Fibroblast of lung (primary cell): ENCODE measurements at regions not wholly inside any gene's neighbourhood (a gene's known extent, or its start where the extent isn't known, plus 50 kb on each side); places are given as distances from the start of the nearest gene placed in this dataset.

Source experiments
- EZH2 ChIP-seq: IDR thresholded peaks from 2 replicates; pipeline ENCODE4 v1.5.1; 2012; ENCODE audit warnings: low read length, control low read depth, mild to moderate bottlenecking; ENCODE audit errors: missing control alignments
- TF ChIP-seq, protein P1 (sequence below), 2 donors: IDR thresholded peaks in 1 of 2; conservative IDR thresholded peaks in 1 of 2; 1 replicate in 1 of 2; 2 replicates in 1 of 2; pipeline ENCODE4 v1.5.1; 2011 to 2012; ENCODE audit warnings: low read length in 2 of 2, control low read depth in 1 of 2, inconsistent platforms in 1 of 2, low read depth in 1 of 2, mild to moderate bottlenecking in 1 of 2

DNA sequence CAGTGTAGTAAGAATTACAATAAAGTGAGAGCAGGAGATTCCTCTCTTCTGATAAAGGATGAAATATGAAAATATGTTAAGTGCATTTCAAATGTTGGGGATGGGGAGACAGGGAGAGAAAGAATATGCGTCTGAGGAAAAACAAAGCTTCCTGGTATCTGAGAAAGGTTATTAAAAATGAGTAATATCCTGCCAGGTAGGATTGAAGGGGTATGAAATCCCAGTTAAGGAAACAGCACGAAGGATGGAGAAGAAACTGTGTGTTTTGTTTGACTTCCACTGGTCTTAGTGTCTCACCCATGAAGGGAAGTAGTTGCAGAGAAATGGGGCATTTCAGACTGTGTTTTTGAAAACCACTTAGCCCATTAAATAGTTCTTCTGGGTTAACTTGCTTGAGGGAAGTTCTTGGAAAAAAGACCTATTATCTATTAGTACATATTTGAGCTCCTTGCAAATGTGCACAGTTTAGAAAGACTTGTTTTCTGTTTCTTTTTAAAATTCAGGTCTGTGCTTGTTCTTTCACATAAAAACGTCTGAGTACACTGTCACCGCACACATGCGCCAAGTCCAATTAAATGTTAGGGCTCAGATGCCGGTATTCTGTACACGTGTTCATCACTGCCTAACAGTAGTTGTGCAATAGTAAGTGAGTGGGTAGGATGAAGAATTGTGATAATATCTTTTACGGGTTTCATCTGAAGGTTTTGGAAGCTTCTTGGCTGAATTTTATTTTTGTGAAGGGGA is 196.1 kb upstream of the P2RY1 start:
- TF ChIP-seq, protein P1, sequence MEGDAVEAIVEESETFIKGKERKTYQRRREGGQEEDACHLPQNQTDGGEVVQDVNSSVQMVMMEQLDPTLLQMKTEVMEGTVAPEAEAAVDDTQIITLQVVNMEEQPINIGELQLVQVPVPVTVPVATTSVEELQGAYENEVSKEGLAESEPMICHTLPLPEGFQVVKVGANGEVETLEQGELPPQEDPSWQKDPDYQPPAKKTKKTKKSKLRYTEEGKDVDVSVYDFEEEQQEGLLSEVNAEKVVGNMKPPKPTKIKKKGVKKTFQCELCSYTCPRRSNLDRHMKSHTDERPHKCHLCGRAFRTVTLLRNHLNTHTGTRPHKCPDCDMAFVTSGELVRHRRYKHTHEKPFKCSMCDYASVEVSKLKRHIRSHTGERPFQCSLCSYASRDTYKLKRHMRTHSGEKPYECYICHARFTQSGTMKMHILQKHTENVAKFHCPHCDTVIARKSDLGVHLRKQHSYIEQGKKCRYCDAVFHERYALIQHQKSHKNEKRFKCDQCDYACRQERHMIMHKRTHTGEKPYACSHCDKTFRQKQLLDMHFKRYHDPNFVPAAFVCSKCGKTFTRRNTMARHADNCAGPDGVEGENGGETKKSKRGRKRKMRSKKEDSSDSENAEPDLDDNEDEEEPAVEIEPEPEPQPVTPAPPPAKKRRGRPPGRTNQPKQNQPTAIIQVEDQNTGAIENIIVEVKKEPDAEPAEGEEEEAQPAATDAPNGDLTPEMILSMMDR (conservative IDR thresholded peaks at IDR 0.05 in 1 of 2, IDR thresholded peaks at IDR 0.05 in 1 of 2; ENCODE audit: low read depth in 1 of 2, low read length in 2 of 2) = no peak
- TF ChIP-seq EZH2 = no peak
